ENCODE measurements at regions not wholly inside any gene's neighbourhood (a gene's known extent, or its start where the extent isn't known, plus 50 kb on each side); places are given as distances from the start of the nearest gene placed in this dataset.

- H3K36me3 ChIP-seq (ENCODE audit: control insufficient read depth in 3 of 3, insufficient read depth in 2 of 3, low read depth in 1 of 3, low read length in 3 of 3): no peaks in the 10 kb centered on the region
- H3K4me3 ChIP-seq (ENCODE audit: low read depth in 1 of 3, low read length in 3 of 3): no peak overlapping the region
- no peaks in the 10 kb centered on the region for H3K9me3 ChIP-seq (ENCODE audit: control insufficient read depth in 2 of 2, insufficient read depth in 1 of 2, low read depth in 1 of 2, low read length in 1 of 2)
- peaks cover 0 to 7% (median 0%) of the 10 kb centered on the region in 3 donors for H3K4me1 ChIP-seq (ENCODE audit: control insufficient read depth in 3 of 3, insufficient read depth in 2 of 3, low read depth in 1 of 3, low read length in 2 of 3)
- FAIRE-seq (no peak), DNase-seq (no peak)
- 82 to 96% (median 89%) methylated on average over 3 of the region's 3 CpGs for WGBS, 3 donors
- no peaks in the 10 kb centered on the region for H3K27me3 ChIP-seq (ENCODE audit: control insufficient read depth in 3 of 3, insufficient read depth in 3 of 3, low read length in 3 of 3)
- no peak overlapping the region for H3K27ac ChIP-seq (ENCODE audit: low read depth in 1 of 3, low read length in 2 of 3)
Measured at GRCh38 chr6:12440981-12441380, 150.8 kb downstream of the EDN1 start.

GRCh38 chr6:12442455-12442854, 152.3 kb downstream of the EDN1 start:
- Histone ChIP-seq H3K4me1 (ENCODE audit: control insufficient read depth in 3 of 3, insufficient read depth in 2 of 3, low read depth in 1 of 3, low read length in 2 of 3) (no peaks in the 10 kb centered on the region), H3K36me3 (ENCODE audit: control insufficient read depth in 3 of 3, insufficient read depth in 2 of 3, low read depth in 1 of 3, low read length in 3 of 3) (no peaks in the 10 kb centered on the region), H3K9me3 (ENCODE audit: control insufficient read depth in 2 of 2, insufficient read depth in 1 of 2, low read depth in 1 of 2, low read length in 1 of 2) (no peaks in the 10 kb centered on the region), H3K4me3 (ENCODE audit: low read depth in 1 of 3, low read length in 3 of 3) (no peak overlapping the region), H3K27ac (ENCODE audit: low read depth in 1 of 3, low read length in 2 of 3) (no peak overlapping the region), H3K27me3 (ENCODE audit: control insufficient read depth in 3 of 3, insufficient read depth in 3 of 3, low read length in 3 of 3) (no peaks in the 10 kb centered on the region)
- WGBS, 3 donors: 34 to 68% (median 47%) methylated on average over 4 of the region's 4 CpGs
- DNase-seq: no peak
- no peak for FAIRE-seq

- Histone ChIP-seq H3K27me3 (ENCODE audit: control insufficient read depth in 3 of 3, insufficient read depth in 3 of 3, low read length in 3 of 3) (no peaks in the 10 kb centered on the region), H3K9me3 (ENCODE audit: control insufficient read depth in 2 of 2, insufficient read depth in 1 of 2, low read depth in 1 of 2, low read length in 1 of 2) (no peaks in the 10 kb centered on the region), H3K36me3 (ENCODE audit: control insufficient read depth in 3 of 3, insufficient read depth in 2 of 3, low read depth in 1 of 3, low read length in 3 of 3) (no peaks in the 10 kb centered on the region), H3K4me1 (ENCODE audit: control insufficient read depth in 3 of 3, insufficient read depth in 2 of 3, low read depth in 1 of 3, low read length in 2 of 3) (no peaks in the 10 kb centered on the region), H3K27ac (ENCODE audit: low read depth in 1 of 3, low read length in 2 of 3) (no peak overlapping the region), H3K4me3 (ENCODE audit: low read depth in 1 of 3, low read length in 3 of 3) (no peak overlapping the region)
- 68 to 76% (median 75%) methylated on average over 1 of the region's 1 CpG for WGBS, 3 donors
- FAIRE-seq (no peak), DNase-seq (no peak)
Measured at GRCh38 chr6:12446394-12446793, 156.2 kb downstream of the EDN1 start.

GRCh38 chr6:12449447-12449846, 159.3 kb downstream of the EDN1 start:
- Histone ChIP-seq H3K9me3 (ENCODE audit: control insufficient read depth in 2 of 2, insufficient read depth in 1 of 2, low read depth in 1 of 2, low read length in 1 of 2) (peaks cover 2 to 14% of the 10 kb centered on the region in 2 donors), H3K27ac (ENCODE audit: low read depth in 1 of 3, low read length in 2 of 3) (no peak overlapping the region), H3K4me1 (ENCODE audit: control insufficient read depth in 3 of 3, insufficient read depth in 2 of 3, low read depth in 1 of 3, low read length in 2 of 3) (no peaks in the 10 kb centered on the region), H3K27me3 (ENCODE audit: control insufficient read depth in 3 of 3, insufficient read depth in 3 of 3, low read length in 3 of 3) (no peaks in the 10 kb centered on the region), H3K36me3 (ENCODE audit: control insufficient read depth in 3 of 3, insufficient read depth in 2 of 3, low read depth in 1 of 3, low read length in 3 of 3) (no peaks in the 10 kb centered on the region), H3K4me3 (ENCODE audit: low read depth in 1 of 3, low read length in 3 of 3) (no peak overlapping the region)
- DNase-seq (no peak), FAIRE-seq (no peak)
- WGBS, 3 donors: 85 to 86% (median 86%) methylated on average over 4 of the region's 4 CpGs

- no peaks in the 10 kb centered on the region for H3K36me3 ChIP-seq (ENCODE audit: control insufficient read depth in 3 of 3, insufficient read depth in 2 of 3, low read depth in 1 of 3, low read length in 3 of 3)
- peaks cover 2 to 17% of the 10 kb centered on the region in 2 donors for H3K9me3 ChIP-seq (ENCODE audit: control insufficient read depth in 2 of 2, insufficient read depth in 1 of 2, low read depth in 1 of 2, low read length in 1 of 2)
- FAIRE-seq (no peak), DNase-seq (no peak)
- no peaks in the 10 kb centered on the region for H3K27me3 ChIP-seq (ENCODE audit: control insufficient read depth in 3 of 3, insufficient read depth in 3 of 3, low read length in 3 of 3)
- WGBS, 3 donors: 76 to 100% (median 90%) methylated on average over 1 of the region's 1 CpG
- H3K27ac ChIP-seq (ENCODE audit: low read depth in 1 of 3, low read length in 2 of 3): no peak overlapping the region
- no peaks in the 10 kb centered on the region for H3K4me1 ChIP-seq (ENCODE audit: control insufficient read depth in 3 of 3, insufficient read depth in 2 of 3, low read depth in 1 of 3, low read length in 2 of 3)
- H3K4me3 ChIP-seq (ENCODE audit: low read depth in 1 of 3, low read length in 3 of 3): no peak overlapping the region
Measured at GRCh38 chr6:12450467-12450866, 160.3 kb downstream of the EDN1 start.

- H3K36me3 ChIP-seq (ENCODE audit: control insufficient read depth in 3 of 3, insufficient read depth in 2 of 3, low read depth in 1 of 3, low read length in 3 of 3): no peaks in the 10 kb centered on the region
- H3K4me3 ChIP-seq (ENCODE audit: low read depth in 1 of 3, low read length in 3 of 3): no peak overlapping the region
- DNase-seq: no peak
- H3K27ac ChIP-seq (ENCODE audit: low read depth in 1 of 3, low read length in 2 of 3): no peak overlapping the region
- peaks cover 2 to 17% of the 10 kb centered on the region in 2 donors for H3K9me3 ChIP-seq (ENCODE audit: control insufficient read depth in 2 of 2, insufficient read depth in 1 of 2, low read depth in 1 of 2, low read length in 1 of 2)
- H3K27me3 ChIP-seq (ENCODE audit: control insufficient read depth in 3 of 3, insufficient read depth in 3 of 3, low read length in 3 of 3): peaks cover 0 to 3% (median 0%) of the 10 kb centered on the region in 3 donors
- no peak for FAIRE-seq
- no peaks in the 10 kb centered on the region for H3K4me1 ChIP-seq (ENCODE audit: control insufficient read depth in 3 of 3, insufficient read depth in 2 of 3, low read depth in 1 of 3, low read length in 2 of 3)
- 94 to 96% (median 96%) methylated on average over 12 of the region's 12 CpGs for WGBS, 3 donors
Measured at GRCh38 chr6:12456343-12456742, 166.2 kb downstream of the EDN1 start.

- Histone ChIP-seq H3K4me1 (ENCODE audit: control insufficient read depth in 3 of 3, insufficient read depth in 2 of 3, low read depth in 1 of 3, low read length in 2 of 3) (no peaks in the 10 kb centered on the region), H3K4me3 (ENCODE audit: low read depth in 1 of 3, low read length in 3 of 3) (no peak overlapping the region), H3K36me3 (ENCODE audit: control insufficient read depth in 3 of 3, insufficient read depth in 2 of 3, low read depth in 1 of 3, low read length in 3 of 3) (no peaks in the 10 kb centered on the region), H3K9me3 (ENCODE audit: control insufficient read depth in 2 of 2, insufficient read depth in 1 of 2, low read depth in 1 of 2, low read length in 1 of 2) (peaks cover 2 to 17% of the 10 kb centered on the region in 2 donors), H3K27me3 (ENCODE audit: control insufficient read depth in 3 of 3, insufficient read depth in 3 of 3, low read length in 3 of 3) (peaks cover 0 to 3% (median 0%) of the 10 kb centered on the region in 3 donors), H3K27ac (ENCODE audit: low read depth in 1 of 3, low read length in 2 of 3) (no peak overlapping the region)
- DNase-seq (no peak), FAIRE-seq (no peak)
- WGBS, 3 donors: 77 to 92% (median 85%) methylated on average over 3 of the region's 3 CpGs
Measured at GRCh38 chr6:12457094-12457493, 166.9 kb downstream of the EDN1 start.

GRCh38 chr6:12458558-12458957, 168.4 kb downstream of the EDN1 start:
- Histone ChIP-seq H3K36me3 (ENCODE audit: control insufficient read depth in 3 of 3, insufficient read depth in 2 of 3, low read depth in 1 of 3, low read length in 3 of 3) (no peaks in the 10 kb centered on the region), H3K9me3 (ENCODE audit: control insufficient read depth in 2 of 2, insufficient read depth in 1 of 2, low read depth in 1 of 2, low read length in 1 of 2) (peaks cover 0 to 8% of the 10 kb centered on the region in 2 donors), H3K27me3 (ENCODE audit: control insufficient read depth in 3 of 3, insufficient read depth in 3 of 3, low read length in 3 of 3) (peaks cover 0 to 3% (median 0%) of the 10 kb centered on the region in 3 donors), H3K27ac (ENCODE audit: low read depth in 1 of 3, low read length in 2 of 3) (no peak overlapping the region), H3K4me1 (ENCODE audit: control insufficient read depth in 3 of 3, insufficient read depth in 2 of 3, low read depth in 1 of 3, low read length in 2 of 3) (no peaks in the 10 kb centered on the region), H3K4me3 (ENCODE audit: low read depth in 1 of 3, low read length in 3 of 3) (no peak overlapping the region)
- 75 to 88% (median 82%) methylated on average over 5 of the region's 5 CpGs for WGBS, 3 donors
- FAIRE-seq (no peak), DNase-seq (no peak)

GRCh38 chr6:12459945-12460661, 169.9 kb downstream of the EDN1 start:
- H3K4me1 ChIP-seq (ENCODE audit: control insufficient read depth in 3 of 3, insufficient read depth in 2 of 3, low read depth in 1 of 3, low read length in 2 of 3): no peaks in the 10 kb centered on the region
- peaks cover 0 to 3% (median 0%) of the 10 kb centered on the region in 3 donors for H3K27me3 ChIP-seq (ENCODE audit: control insufficient read depth in 3 of 3, insufficient read depth in 3 of 3, low read length in 3 of 3)
- peak in 1 of 2 donors; percentile 11 for DNase-seq
- H3K36me3 ChIP-seq (ENCODE audit: control insufficient read depth in 3 of 3, insufficient read depth in 2 of 3, low read depth in 1 of 3, low read length in 3 of 3): no peaks in the 10 kb centered on the region
- no peak overlapping the region for H3K4me3 ChIP-seq (ENCODE audit: low read depth in 1 of 3, low read length in 3 of 3)
- no peak overlapping the region for H3K27ac ChIP-seq (ENCODE audit: low read depth in 1 of 3, low read length in 2 of 3)
- no peak for FAIRE-seq
- no peaks in the 10 kb centered on the region for H3K9me3 ChIP-seq (ENCODE audit: control insufficient read depth in 2 of 2, insufficient read depth in 1 of 2, low read depth in 1 of 2, low read length in 1 of 2)
- WGBS, 3 donors: 75 to 87% (median 87%) methylated on average over 7 of the region's 7 CpGs

Measured in small intestine (tissue), 7 donors.